KG1 (cell line): ENCODE measurements at regions not wholly inside any gene's neighbourhood (a gene's known extent, or its start where the extent isn't known, plus 50 kb on each side); places are given as distances from the start of the nearest gene placed in this dataset.
A peak's percentile ranks its signal among the peaks of the same experiment; 100 is the strongest.
"Not testable (repeated sequence)": the region's sequence is repeated elsewhere in the genome, so short reads cannot be mapped to it uniquely, and the experiment has no call there.

Source experiments
- DNase-seq: peaks from one replicate; lab custom pipeline; 2025; lab: John Stamatoyannopoulos, UW

- DNase-seq = not testable (repeated sequence)
These were observed 667.7 kb downstream of the FAM133A start for GRCh38 chrX:94341730-94342129.

GRCh38 chrX:94361241-94361640 lies 687.2 kb downstream of the FAM133A start:
- DNase-seq = no peak

DNA sequence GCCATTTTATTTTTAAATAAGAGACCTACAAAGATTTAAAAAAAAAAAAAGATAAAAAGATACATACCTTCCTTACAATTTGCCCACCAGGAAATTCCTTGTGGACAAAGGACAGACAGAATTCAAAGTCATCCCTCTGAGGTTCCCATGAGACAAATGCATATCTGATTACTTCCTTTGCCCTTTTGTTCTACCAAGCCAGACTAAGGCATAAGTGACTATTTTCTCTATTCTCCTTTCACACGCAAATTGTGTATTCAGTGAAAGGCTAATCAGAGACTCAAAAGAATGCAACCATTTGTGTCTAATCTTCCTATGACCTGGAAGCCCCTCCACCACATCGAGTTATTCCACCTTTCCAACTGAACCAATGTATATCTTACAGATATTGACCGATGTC lies 691.7 kb downstream of the FAM133A start:
- DNase-seq = no peak

GRCh38 chrX:94366616-94367015 lies 692.6 kb downstream of the FAM133A start:
- no peak for DNase-seq

DNA sequence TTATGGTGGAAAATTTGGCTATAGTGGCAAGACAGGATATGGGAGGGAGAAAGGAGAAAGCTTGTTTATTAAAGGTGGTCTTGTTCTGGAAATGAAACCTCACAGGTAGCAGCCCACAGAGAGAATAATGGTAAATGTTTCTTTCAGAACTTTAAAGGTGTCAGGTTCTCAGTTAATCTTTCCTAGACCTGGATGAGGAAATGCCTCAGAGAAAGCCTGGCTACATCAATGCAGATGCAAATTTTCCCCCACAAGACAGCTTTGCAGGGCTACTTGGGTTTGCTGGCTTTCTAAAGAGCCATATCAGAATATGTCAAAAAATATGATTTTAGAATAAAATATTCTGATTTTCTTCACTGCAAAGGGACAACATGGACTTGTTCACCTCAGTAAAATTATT lies 715.0 kb downstream of the FAM133A start:
- DNase-seq = no peak

- no peak for DNase-seq
These were observed 726.5 kb downstream of the FAM133A start for GRCh38 chrX:94400488-94400887.

DNA sequence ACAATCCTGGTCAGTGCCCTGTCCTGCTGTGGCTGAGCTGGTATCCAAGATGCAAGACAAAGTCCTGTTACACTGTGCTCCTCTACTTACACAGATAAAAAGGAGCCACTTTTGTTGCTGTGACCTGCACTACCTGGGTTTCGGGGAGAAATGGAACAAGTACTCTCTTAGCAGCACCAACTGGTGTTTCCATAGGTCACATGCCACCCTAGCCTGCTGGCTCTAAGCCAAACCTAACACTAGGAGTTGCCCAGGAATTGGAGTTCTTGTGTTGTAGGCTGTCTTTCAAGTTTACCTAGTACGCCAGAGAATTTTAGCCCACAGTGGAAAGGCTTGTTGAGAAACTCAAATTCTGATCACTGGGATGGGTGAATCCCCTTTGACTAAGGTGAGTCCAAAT lies 727.4 kb downstream of the FAM133A start:
- no peak for DNase-seq

DNA sequence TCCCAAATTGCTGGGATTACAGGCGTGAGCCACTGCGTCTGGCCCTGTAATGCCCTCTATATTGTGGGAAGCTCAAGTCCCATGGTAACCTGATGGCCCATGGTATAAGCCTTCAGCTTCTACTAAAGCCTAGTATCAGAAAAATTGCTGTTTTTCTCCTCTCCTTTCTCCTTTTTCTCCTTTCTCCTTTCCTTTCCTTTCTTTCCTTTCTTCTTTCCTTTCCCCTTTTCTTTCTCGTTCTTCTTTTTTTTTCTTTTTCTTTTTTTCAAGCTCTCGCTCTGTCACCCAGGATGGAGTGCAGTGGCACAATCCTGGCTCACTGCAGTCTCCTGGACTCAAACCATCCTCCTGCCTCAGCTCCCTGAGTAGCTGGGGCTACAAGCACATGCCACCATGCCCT lies 740.7 kb downstream of the FAM133A start:
- no peak for DNase-seq

DNA sequence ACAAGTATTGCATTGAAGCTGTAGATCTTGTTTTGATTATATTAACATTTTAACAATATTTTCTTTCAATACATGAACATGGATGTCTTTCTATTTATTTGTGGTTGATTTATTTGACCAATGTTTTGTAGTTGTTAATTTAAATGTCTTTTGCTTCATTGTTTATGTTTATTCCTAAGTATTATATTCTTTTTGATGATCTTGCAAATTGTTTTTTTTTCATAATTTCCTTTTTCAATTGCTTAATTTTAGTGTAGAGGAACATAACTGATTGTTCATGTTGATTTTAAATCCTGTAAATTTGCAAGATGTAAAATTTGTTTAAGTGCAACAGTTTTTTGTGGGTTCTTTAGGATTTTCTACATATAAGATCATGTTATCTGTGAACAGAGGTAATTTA lies 744.1 kb downstream of the FAM133A start:
- DNase-seq = no peak

GRCh38 chrX:94424456-94424855 lies 750.5 kb downstream of the FAM133A start:
- no peak for DNase-seq

DNA sequence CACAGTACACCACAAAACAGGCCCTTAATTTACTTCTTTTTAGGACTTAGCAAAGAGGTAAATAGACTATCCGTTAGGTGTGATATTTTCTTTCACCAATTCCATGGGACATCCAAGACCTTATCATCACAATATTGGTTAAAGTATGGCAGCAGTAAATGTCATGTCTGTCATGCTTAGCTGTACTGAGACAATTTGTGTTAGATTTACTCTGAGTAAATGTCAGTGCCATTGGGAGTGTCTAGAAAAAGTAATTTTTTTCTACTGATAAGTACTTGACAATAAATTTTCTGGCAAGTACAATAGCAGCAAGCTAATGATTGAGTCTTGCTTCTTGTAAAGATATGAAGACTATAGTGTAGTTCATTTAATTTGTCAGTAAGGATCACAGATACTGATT lies 756.1 kb downstream of the FAM133A start:
- no peak for DNase-seq

- no peak for DNase-seq
These were observed 761.8 kb downstream of the FAM133A start for GRCh38 chrX:94435799-94436198.

- no peak for DNase-seq
These were observed 780.2 kb downstream of the FAM133A start for GRCh38 chrX:94454159-94454558.

DNA sequence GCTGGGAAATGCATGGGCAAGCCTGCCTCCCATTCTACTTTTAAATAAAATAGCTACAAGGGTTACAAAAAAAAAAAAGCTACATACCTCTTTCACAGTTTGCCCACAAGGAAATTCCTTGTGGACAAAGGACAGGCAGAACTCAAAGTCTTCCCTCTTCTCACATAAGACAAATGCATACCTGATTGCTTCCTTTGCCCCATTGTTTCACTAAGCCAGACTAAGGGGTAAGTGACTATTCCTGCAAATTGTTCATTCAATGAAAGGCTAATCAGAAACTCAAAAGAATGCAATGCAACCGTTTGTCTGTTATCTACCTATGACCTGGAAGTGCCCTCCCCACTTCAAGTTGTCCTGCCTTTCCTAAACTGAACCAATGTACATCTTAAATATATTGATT lies 780.6 kb downstream of the FAM133A start:
- no peak for DNase-seq

DNA sequence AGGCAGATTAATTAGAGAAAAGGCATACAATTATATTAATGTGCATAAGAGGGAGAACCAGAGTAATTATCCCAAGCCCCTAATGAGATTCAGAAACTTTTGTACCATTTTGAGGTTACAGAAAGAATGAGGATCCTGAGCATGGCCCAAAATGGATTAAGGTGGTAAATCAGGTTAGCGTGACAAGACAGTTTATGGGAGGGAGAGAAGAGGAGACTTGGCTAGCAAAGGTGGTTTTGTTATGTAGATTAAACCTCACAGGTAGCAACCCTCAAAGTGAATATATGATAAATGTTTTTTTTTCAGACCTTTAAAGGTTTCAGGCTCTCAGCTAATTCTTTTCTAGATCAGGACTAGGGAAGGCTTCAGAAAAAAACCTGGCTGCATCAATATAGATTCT lies 781.8 kb downstream of the FAM133A start:
- DNase-seq = no peak

DNA sequence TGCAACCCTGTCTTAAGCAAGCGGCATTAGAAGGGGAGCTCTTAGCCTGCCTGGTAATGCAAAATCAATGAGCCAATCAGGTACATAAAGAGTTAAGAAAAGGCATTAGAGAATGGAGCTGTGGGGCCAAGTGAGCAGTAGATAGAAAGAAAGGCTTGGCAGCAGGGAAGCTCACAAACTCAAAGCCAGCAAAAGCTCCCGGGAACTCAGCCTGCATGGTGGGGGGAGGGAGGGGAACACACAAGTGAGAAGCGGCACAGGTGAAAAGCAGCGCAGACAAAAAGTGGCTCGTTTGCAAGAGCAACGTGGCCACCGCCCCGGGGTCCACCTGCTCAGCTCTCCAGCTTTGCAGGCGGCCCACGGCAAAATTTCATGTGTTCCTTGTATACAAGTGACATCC lies 818.5 kb downstream of the FAM133A start:
- no peak for DNase-seq

GRCh38 chrX:94493405-94493804 lies 819.4 kb downstream of the FAM133A start:
- no peak for DNase-seq

GRCh38 chrX:94511564-94511963 lies 837.6 kb downstream of the FAM133A start:
- no peak for DNase-seq

GRCh38 chrX:94515009-94515408 lies 841.0 kb downstream of the FAM133A start:
- DNase-seq = no peak

DNA sequence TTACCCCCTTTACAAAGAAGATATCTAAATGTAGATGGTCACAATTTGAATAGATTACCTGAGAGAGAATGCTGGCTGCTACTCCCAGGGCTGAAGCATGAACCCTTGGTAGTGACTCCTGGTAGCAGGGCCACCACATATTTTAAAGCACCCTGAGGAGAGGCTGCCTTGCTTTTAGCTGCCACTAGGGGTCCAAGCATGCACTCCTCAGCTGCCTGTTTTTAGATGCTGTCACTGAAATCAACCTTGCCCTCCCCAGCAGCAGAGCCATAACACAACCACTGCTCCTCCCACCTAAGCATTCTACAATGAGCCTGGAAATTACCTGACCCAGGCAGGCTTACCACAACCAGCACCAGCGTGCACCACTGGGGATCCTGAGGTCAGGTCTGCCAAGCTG lies 850.9 kb downstream of the FAM133A start:
- peak; percentile 1 for DNase-seq

DNA sequence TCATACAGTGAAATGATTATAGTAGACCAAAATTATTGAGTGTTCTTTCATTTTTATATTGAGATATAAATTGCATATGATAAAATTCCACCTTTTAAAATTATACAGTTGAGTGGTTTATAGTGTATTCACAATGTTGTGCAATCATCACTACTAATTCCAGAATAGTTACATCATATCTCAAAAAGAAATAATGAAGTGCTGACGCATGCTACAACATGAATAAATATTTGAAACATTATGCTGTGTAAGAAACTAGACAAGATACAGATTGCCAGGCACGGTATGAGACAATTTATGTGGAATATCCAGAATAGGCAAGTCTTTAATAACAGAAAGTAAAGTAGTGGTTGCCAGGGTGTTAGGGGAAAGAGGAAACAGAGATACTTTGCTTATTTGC lies 871.7 kb downstream of the FAM133A start:
- no peak for DNase-seq

GRCh38 chrX:94551831-94552230 lies 877.8 kb downstream of the FAM133A start:
- no peak for DNase-seq

- DNase-seq = no peak
These were observed 886.9 kb downstream of the FAM133A start for GRCh38 chrX:94560930-94561329.

DNA sequence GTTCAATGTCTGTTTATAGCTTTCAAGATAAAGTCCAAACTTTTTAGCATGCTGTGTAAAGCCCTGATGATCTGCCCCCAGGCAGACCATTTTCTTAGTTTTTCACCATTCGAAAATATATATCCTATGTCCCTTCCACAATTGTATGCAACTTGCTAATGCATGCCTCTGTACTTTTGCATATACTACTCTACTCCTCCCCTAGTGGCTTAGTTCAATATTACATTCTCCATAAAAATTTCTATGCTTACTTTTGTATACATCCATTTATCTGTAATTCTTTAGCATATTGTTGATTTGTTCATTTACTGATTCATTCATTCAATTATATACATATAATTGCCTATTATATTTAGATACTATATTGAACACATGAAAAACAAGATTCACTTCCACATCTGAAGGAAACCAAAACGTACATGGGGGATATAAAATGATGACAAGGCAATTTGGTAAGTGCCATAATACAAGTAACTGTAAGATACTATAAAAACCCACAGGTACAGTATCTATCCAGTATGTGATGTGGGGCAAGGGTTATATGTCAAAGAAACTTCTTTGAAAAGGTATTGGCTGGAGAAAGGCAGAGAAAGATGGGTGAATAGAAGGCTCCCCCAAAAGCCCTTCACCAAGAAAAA lies 902.5 kb downstream of the FAM133A start:
- no peak for DNase-seq

DNA sequence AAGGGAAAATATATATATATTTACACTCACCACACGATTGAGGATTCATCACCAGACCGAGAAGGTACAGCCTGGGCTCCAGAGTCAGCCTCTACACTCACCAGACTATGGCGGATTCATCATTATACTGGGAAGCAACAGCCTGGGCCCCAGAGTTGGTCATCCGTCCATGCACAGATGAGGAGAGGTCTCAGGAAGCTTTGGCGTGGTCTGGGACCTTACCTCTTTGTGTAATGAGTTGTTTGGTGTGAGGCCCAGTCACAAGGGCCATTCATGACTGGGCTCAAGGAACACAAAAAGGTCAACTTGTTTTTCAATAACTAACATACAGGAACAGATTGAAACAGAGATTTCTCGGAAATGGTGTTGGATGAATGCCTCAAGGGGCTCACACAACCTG lies 926.1 kb downstream of the FAM133A start:
- no peak for DNase-seq
